Type B pancreatic cell (in vitro differentiated cells): ENCODE measurements at regions not wholly inside any gene's neighbourhood (a gene's known extent, or its start where the extent isn't known, plus 50 kb on each side); places are given as distances from the start of the nearest gene placed in this dataset.

ENCODE experiments used
- DNase-seq: peaks from one replicate; pipeline ENCODE4 v3.0.0; 2021; ENCODE audit warnings: mixed read lengths; ENCODE audit not compliant: unreplicated experiment; ENCODE audit errors: extremely low spot score
- H3K27ac Mint-ChIP-seq: 2 replicates; pipeline ENCODE4 v1.8.0; 2021; ENCODE audit warnings: mild to moderate bottlenecking, mixed read lengths
- H3K27me3 Mint-ChIP-seq: 2 replicates; pipeline ENCODE4 v1.8.0; 2021; ENCODE audit warnings: mixed read lengths
- H3K36me3 Mint-ChIP-seq: 2 replicates; pipeline ENCODE4 v1.8.0; 2021; ENCODE audit warnings: mixed read lengths
- H3K4me1 Mint-ChIP-seq: one replicate; pipeline ENCODE4 v1.8.0; 2021; ENCODE audit warnings: mixed read lengths; ENCODE audit not compliant: unreplicated experiment
- H3K4me3 Mint-ChIP-seq: 2 replicates; pipeline ENCODE4 v1.8.0; 2021; ENCODE audit warnings: mild to moderate bottlenecking, mixed read lengths
- H3K9me3 Mint-ChIP-seq: 2 replicates; pipeline ENCODE4 v1.8.0; 2021; ENCODE audit warnings: mixed read lengths
- TF ChIP-seq, protein P1 (sequence below): fragments of 200-600 bp; sonication (generic); conservative IDR thresholded peaks from 2 replicates; pipeline ENCODE4 v1.5.0; 2021; ENCODE audit warnings: antibody characterized with exemption, mild to moderate bottlenecking

DNA sequence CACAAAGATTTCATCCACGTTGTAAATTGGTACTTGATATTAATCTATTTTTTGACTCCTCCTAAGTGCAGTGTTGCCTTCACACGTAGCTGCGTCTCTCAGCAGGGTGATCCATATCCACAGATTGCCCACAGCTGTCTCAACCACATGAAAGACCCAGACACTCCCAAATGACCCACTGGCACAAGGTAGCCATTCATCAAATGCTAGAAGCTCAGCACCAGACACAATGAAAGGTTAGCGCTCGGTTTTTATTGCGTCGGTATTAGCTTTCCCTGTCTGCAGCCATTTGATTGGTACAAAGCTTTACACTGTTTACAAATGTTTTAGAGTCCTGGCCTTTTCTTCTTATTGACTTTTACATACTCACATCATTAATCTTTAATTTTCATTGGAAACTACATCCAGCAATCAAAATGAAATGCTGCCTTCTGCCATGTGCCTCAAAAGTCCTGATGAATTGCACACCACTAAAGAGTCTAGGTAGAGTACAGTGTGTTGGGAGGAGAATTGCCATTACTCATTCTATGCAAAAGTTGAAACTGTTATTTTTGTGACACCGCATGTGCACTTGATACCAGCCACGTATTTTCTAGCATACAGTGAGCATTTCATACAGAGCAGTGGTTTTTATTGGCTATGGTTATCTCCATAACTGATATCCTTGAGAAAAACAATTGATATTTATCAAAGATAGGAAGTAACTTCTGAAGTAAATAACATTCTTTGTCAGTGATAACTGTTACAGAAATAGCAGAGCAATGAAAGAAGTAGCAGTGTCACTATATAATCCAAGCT, 127.3 kb upstream of the NUDT7 start:
- DNase-seq, result no peak
- Mint-ChIP-seq H3K36me3 (no peaks in the 10 kb centered on the region), H3K27me3 (peaks cover 29% of the 10 kb centered on the region), H3K4me3 (no peak overlapping the region), H3K27ac (no peak overlapping the region), H3K9me3 (no peaks in the 10 kb centered on the region), H3K4me1 (peaks cover 19% of the 10 kb centered on the region)
- TF ChIP-seq, protein P1, sequence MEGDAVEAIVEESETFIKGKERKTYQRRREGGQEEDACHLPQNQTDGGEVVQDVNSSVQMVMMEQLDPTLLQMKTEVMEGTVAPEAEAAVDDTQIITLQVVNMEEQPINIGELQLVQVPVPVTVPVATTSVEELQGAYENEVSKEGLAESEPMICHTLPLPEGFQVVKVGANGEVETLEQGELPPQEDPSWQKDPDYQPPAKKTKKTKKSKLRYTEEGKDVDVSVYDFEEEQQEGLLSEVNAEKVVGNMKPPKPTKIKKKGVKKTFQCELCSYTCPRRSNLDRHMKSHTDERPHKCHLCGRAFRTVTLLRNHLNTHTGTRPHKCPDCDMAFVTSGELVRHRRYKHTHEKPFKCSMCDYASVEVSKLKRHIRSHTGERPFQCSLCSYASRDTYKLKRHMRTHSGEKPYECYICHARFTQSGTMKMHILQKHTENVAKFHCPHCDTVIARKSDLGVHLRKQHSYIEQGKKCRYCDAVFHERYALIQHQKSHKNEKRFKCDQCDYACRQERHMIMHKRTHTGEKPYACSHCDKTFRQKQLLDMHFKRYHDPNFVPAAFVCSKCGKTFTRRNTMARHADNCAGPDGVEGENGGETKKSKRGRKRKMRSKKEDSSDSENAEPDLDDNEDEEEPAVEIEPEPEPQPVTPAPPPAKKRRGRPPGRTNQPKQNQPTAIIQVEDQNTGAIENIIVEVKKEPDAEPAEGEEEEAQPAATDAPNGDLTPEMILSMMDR, result no peak

- no peak overlapping the region for H3K27ac Mint-ChIP-seq
Measured at GRCh38 chr16:77596261-77596660, 126.1 kb upstream of the NUDT7 start.

GRCh38 chr16:77599793-77600415, 122.4 kb upstream of the NUDT7 start:
- Mint-ChIP-seq H3K4me3 (no peak overlapping the region), H3K27me3 (peaks cover 20% of the 10 kb centered on the region), H3K27ac (no peak overlapping the region), H3K4me1 (peaks cover 4% of the 10 kb centered on the region), H3K9me3 (peaks cover 4% of the 10 kb centered on the region), H3K36me3 (no peaks in the 10 kb centered on the region)
- TF ChIP-seq, protein P1, result peak; percentile 81
- no peak for DNase-seq

More at GRCh38 chr16:77596261-77596660, 126.1 kb upstream of the NUDT7 start:
- TF ChIP-seq, protein P1, result no peak
- Mint-ChIP-seq H3K4me1 (peaks cover 19% of the 10 kb centered on the region), H3K36me3 (no peaks in the 10 kb centered on the region), H3K4me3 (no peak overlapping the region), H3K9me3 (peaks cover 4% of the 10 kb centered on the region), H3K27me3 (peaks cover 29% of the 10 kb centered on the region)
- no peak for DNase-seq

DNA sequence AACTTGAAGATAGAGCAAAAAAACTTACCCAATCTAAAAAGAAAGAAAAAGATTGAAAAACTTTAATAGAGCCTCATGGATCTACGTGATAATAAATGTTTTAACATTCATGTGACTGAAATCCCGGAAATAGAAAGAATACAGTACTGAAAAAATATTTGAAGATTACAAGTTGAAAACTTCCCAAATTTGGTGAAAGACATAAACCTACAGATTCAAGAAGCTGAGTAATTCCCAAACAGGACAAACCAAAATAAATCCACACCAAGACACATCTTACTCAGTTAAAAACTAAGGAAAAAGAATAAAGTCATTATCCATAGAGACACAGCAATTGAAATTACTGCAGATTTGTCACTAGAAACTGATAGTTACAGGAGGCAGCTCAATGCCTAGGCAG, 121.8 kb upstream of the NUDT7 start:
- no peak overlapping the region for H3K4me3 Mint-ChIP-seq
- peaks cover 15% of the 10 kb centered on the region for H3K27me3 Mint-ChIP-seq
- TF ChIP-seq, protein P1, result no peak
- peaks cover 4% of the 10 kb centered on the region for H3K9me3 Mint-ChIP-seq
- DNase-seq, result no peak
- H3K36me3 Mint-ChIP-seq, result no peaks in the 10 kb centered on the region
- no peak overlapping the region for H3K27ac Mint-ChIP-seq
- H3K4me1 Mint-ChIP-seq, result no peaks in the 10 kb centered on the region

DNA sequence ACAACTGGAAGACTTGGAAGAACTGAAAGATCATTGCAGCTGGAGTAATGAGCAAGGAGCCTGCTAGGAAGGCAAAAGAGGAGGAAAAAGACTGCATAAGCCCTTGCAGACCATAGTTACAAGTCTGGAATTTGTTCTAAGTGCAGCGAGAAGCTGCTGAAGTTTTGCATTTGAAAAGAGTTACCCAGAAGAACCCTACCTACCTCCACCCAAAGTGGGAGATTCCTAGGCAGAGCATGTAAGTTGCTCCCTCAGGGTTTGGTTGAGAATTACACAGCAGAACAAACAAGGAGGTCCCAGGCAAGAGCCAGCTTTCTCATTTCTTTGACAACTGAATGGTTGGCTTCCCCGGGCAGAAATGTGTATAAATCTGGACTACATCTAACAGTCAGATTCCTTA, 118.7 kb upstream of the NUDT7 start:
- Mint-ChIP-seq H3K9me3 (peaks cover 4% of the 10 kb centered on the region), H3K4me1 (no peaks in the 10 kb centered on the region), H3K36me3 (no peaks in the 10 kb centered on the region), H3K4me3 (no peak overlapping the region), H3K27ac (no peak overlapping the region), H3K27me3 (peaks cover 10% of the 10 kb centered on the region)
- TF ChIP-seq, protein P1, result no peak
- DNase-seq, result no peak
